GM12892 (cell line): ENCODE measurements at regions not wholly inside any gene's neighbourhood (a gene's known extent, or its start where the extent isn't known, plus 50 kb on each side); places are given as distances from the start of the nearest gene placed in this dataset.

Source experiments
- POLR2A ChIP-seq: IDR thresholded peaks from 2 replicates; pipeline ENCODE4 v1.6.1; 2011; ENCODE audit warnings: low read depth, low read length, control low read depth
- POLR2AphosphoS5 ChIP-seq: IDR thresholded peaks from 2 replicates; pipeline ENCODE4 v1.6.1; 2011; ENCODE audit warnings: low read depth, low read length, control low read depth

DNA sequence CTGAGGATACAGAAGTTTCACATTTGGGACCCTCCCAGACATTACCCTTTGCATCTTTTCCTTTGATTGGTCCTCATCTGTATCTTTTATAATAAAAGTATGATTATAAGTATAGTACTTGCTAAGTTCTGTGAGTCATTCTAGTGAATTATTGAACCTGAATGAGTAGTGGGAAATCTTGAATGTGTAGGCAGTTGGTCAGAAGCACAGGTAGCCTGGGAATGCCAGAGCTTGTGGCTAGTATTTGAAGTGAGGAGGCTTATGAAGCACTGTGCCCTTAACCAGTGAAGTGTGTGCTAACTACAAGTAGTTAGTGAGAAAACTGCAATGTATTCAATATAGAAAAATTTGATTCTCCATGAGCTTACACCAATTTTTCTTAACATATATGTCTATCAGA, 257.6 kb downstream of the GRB14 start:
- TF ChIP-seq POLR2A = no peak
- TF ChIP-seq POLR2AphosphoS5 = no peak
